ENCODE measurements at regions not wholly inside any gene's neighbourhood (a gene's known extent, or its start where the extent isn't known, plus 50 kb on each side); places are given as distances from the start of the nearest gene placed in this dataset.
"Not testable (repeated sequence)": the region's sequence is repeated elsewhere in the genome, so short reads cannot be mapped to it uniquely, and the experiment has no call there.

GRCh38 chr5:96196407-96196806, 234.8 kb upstream of the ELL2 start:
- H3K9me3 ChIP-seq (ENCODE audit: control insufficient read depth, low read length, poor library complexity, severe bottlenecking), result no peaks in the 10 kb centered on the region
- peaks cover 30% of the 10 kb centered on the region for H3K27me3 Mint-ChIP-seq
- no peak overlapping the region for H3K4me3 Mint-ChIP-seq
- ATAC-seq (no peak), DNase-seq (no peak)
- no peak overlapping the region for H3K27ac Mint-ChIP-seq
- H3K4me1 Mint-ChIP-seq, result no peaks in the 10 kb centered on the region
- no peaks in the 10 kb centered on the region for H3K36me3 Mint-ChIP-seq (ENCODE audit: low read depth)

- Mint-ChIP-seq H3K27me3 (peaks cover 30% of the 10 kb centered on the region), H3K27ac (no peak overlapping the region), H3K4me1 (no peaks in the 10 kb centered on the region), H3K36me3 (ENCODE audit: low read depth) (no peaks in the 10 kb centered on the region), H3K4me3 (no peak overlapping the region)
- H3K9me3 ChIP-seq (ENCODE audit: control insufficient read depth, low read length, poor library complexity, severe bottlenecking), result no peaks in the 10 kb centered on the region
- DNase-seq (no peak), ATAC-seq (no peak)
Measured at GRCh38 chr5:96195123-96195522, 233.5 kb upstream of the ELL2 start.

- Mint-ChIP-seq H3K27me3 (peaks cover 33% of the 10 kb centered on the region), H3K4me1 (no peaks in the 10 kb centered on the region), H3K27ac (no peak overlapping the region), H3K36me3 (ENCODE audit: low read depth) (no peaks in the 10 kb centered on the region), H3K4me3 (no peak overlapping the region)
- ATAC-seq, result no peak
- no peaks in the 10 kb centered on the region for H3K9me3 ChIP-seq (ENCODE audit: control insufficient read depth, low read length, poor library complexity, severe bottlenecking)
- DNase-seq, result no peak
Measured at GRCh38 chr5:96194593-96194992, 232.9 kb upstream of the ELL2 start.

GRCh38 chr5:96193946-96194345, 232.3 kb upstream of the ELL2 start:
- Mint-ChIP-seq H3K27ac (peak overlapping the region; percentile 4), H3K4me3 (no peak overlapping the region), H3K4me1 (no peaks in the 10 kb centered on the region), H3K36me3 (ENCODE audit: low read depth) (no peaks in the 10 kb centered on the region), H3K27me3 (peaks cover 38% of the 10 kb centered on the region)
- H3K9me3 ChIP-seq (ENCODE audit: control insufficient read depth, low read length, poor library complexity, severe bottlenecking), result no peaks in the 10 kb centered on the region
- DNase-seq (no peak), ATAC-seq (no peak)

GRCh38 chr5:96189987-96190386, 228.3 kb upstream of the ELL2 start:
- no peak overlapping the region for H3K4me3 Mint-ChIP-seq
- H3K9me3 ChIP-seq (ENCODE audit: control insufficient read depth, low read length, poor library complexity, severe bottlenecking), result no peaks in the 10 kb centered on the region
- no peak overlapping the region for H3K27ac Mint-ChIP-seq
- DNase-seq (no peak), ATAC-seq (no peak)
- no peaks in the 10 kb centered on the region for H3K36me3 Mint-ChIP-seq (ENCODE audit: low read depth)
- peaks cover 33% of the 10 kb centered on the region for H3K27me3 Mint-ChIP-seq
- H3K4me1 Mint-ChIP-seq, result no peaks in the 10 kb centered on the region

- Mint-ChIP-seq H3K27me3 (peaks cover 33% of the 10 kb centered on the region), H3K27ac (no peak overlapping the region), H3K4me3 (no peak overlapping the region), H3K36me3 (ENCODE audit: low read depth) (no peaks in the 10 kb centered on the region), H3K4me1 (no peaks in the 10 kb centered on the region)
- ATAC-seq (no peak), DNase-seq (no peak)
- no peaks in the 10 kb centered on the region for H3K9me3 ChIP-seq (ENCODE audit: control insufficient read depth, low read length, poor library complexity, severe bottlenecking)
Measured at GRCh38 chr5:96189028-96189826, 227.6 kb upstream of the ELL2 start.

- Mint-ChIP-seq H3K4me3 (no peak overlapping the region), H3K4me1 (no peaks in the 10 kb centered on the region), H3K27me3 (peaks cover 22% of the 10 kb centered on the region), H3K36me3 (ENCODE audit: low read depth) (no peaks in the 10 kb centered on the region), H3K27ac (no peak overlapping the region)
- ATAC-seq (no peak), DNase-seq (no peak)
- no peaks in the 10 kb centered on the region for H3K9me3 ChIP-seq (ENCODE audit: control insufficient read depth, low read length, poor library complexity, severe bottlenecking)
Measured at GRCh38 chr5:96187309-96188027, 225.8 kb upstream of the ELL2 start.

- not testable (repeated sequence) for H3K4me3 Mint-ChIP-seq; H3K27ac Mint-ChIP-seq; DNase-seq; H3K4me1 Mint-ChIP-seq; H3K27me3 Mint-ChIP-seq; ATAC-seq; H3K9me3 ChIP-seq (ENCODE audit: control insufficient read depth, low read length, poor library complexity, severe bottlenecking); H3K36me3 Mint-ChIP-seq (ENCODE audit: low read depth)
Measured at GRCh38 chr5:96184510-96184909, 222.9 kb upstream of the ELL2 start.

GRCh38 chr5:96180684-96181435, 219.2 kb upstream of the ELL2 start:
- ATAC-seq (no peak), DNase-seq (no peak)
- Mint-ChIP-seq H3K4me3 (no peak overlapping the region), H3K27me3 (peaks cover 10% of the 10 kb centered on the region), H3K4me1 (no peaks in the 10 kb centered on the region), H3K36me3 (ENCODE audit: low read depth) (no peaks in the 10 kb centered on the region), H3K27ac (no peak overlapping the region)
- no peaks in the 10 kb centered on the region for H3K9me3 ChIP-seq (ENCODE audit: control insufficient read depth, low read length, poor library complexity, severe bottlenecking)

- Mint-ChIP-seq H3K36me3 (ENCODE audit: low read depth) (no peaks in the 10 kb centered on the region), H3K27me3 (peaks cover 10% of the 10 kb centered on the region), H3K4me3 (no peak overlapping the region), H3K4me1 (no peaks in the 10 kb centered on the region), H3K27ac (no peak overlapping the region)
- DNase-seq, result no peak
- no peak for ATAC-seq
- no peaks in the 10 kb centered on the region for H3K9me3 ChIP-seq (ENCODE audit: control insufficient read depth, low read length, poor library complexity, severe bottlenecking)
Measured at GRCh38 chr5:96177303-96177869, 215.7 kb upstream of the ELL2 start.

- DNase-seq (no peak), ATAC-seq (no peak)
- no peaks in the 10 kb centered on the region for H3K4me1 Mint-ChIP-seq
- no peak overlapping the region for H3K27ac Mint-ChIP-seq
- H3K9me3 ChIP-seq (ENCODE audit: control insufficient read depth, low read length, poor library complexity, severe bottlenecking), result no peaks in the 10 kb centered on the region
- H3K27me3 Mint-ChIP-seq, result peaks cover 10% of the 10 kb centered on the region
- no peak overlapping the region for H3K4me3 Mint-ChIP-seq
- no peaks in the 10 kb centered on the region for H3K36me3 Mint-ChIP-seq (ENCODE audit: low read depth)
Measured at GRCh38 chr5:96176022-96176421, 214.4 kb upstream of the ELL2 start.

- Mint-ChIP-seq H3K4me1 (no peaks in the 10 kb centered on the region), H3K4me3 (no peak overlapping the region), H3K27me3 (peaks cover 10% of the 10 kb centered on the region), H3K36me3 (ENCODE audit: low read depth) (no peaks in the 10 kb centered on the region), H3K27ac (no peak overlapping the region)
- ATAC-seq (no peak), DNase-seq (no peak)
- H3K9me3 ChIP-seq (ENCODE audit: control insufficient read depth, low read length, poor library complexity, severe bottlenecking), result no peaks in the 10 kb centered on the region
Measured at GRCh38 chr5:96175090-96175489, 213.4 kb upstream of the ELL2 start.

- no peak overlapping the region for H3K4me3 Mint-ChIP-seq
- ATAC-seq, result no peak
- DNase-seq, result no peak
Measured at GRCh38 chr5:96173366-96173765, 211.7 kb upstream of the ELL2 start.

More at GRCh38 chr5:96173366-96173765, 211.7 kb upstream of the ELL2 start:
- no peaks in the 10 kb centered on the region for H3K36me3 Mint-ChIP-seq (ENCODE audit: low read depth)
- H3K27me3 Mint-ChIP-seq, result peaks cover 10% of the 10 kb centered on the region
- no peaks in the 10 kb centered on the region for H3K4me1 Mint-ChIP-seq
- H3K27ac Mint-ChIP-seq, result no peak overlapping the region
- no peaks in the 10 kb centered on the region for H3K9me3 ChIP-seq (ENCODE audit: control insufficient read depth, low read length, poor library complexity, severe bottlenecking)
